HG03469 (cell line): ENCODE measurements at regions not wholly inside any gene's neighbourhood (a gene's known extent, or its start where the extent isn't known, plus 50 kb on each side); places are given as distances from the start of the nearest gene placed in this dataset.
"Not testable (repeated sequence)": the region's sequence is repeated elsewhere in the genome, so short reads cannot be mapped to it uniquely, and the experiment has no call there.

Experiments used
- ATAC-seq: cut with Tn5 transposase; IDR thresholded peaks from one replicate; pipeline ENCODE4 v1.9.1; 2021; ENCODE audit warnings: mild to moderate bottlenecking, moderate library complexity, moderate number of reproducible peaks; ENCODE audit not compliant: unreplicated experiment

DNA sequence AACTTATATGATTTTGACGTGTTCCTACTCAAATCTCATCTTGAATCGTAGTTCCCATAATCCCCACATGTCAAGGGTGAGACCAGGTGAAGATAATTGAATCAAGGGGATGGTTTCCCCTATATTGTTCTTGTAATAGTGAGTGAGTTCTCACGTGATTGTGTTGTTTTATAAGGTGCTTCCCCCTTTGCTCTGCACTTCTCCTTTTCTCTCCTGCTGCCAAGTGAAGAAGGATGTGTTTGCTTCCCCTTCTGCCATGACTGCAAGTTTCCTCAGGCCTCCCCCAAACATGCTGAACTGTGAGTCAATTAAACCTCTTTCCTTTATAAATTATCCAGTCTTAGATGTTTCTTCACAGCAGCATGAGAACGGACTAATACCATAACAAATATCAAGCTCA is 83.2 kb downstream of the MANEA start:
- no peak for ATAC-seq

DNA sequence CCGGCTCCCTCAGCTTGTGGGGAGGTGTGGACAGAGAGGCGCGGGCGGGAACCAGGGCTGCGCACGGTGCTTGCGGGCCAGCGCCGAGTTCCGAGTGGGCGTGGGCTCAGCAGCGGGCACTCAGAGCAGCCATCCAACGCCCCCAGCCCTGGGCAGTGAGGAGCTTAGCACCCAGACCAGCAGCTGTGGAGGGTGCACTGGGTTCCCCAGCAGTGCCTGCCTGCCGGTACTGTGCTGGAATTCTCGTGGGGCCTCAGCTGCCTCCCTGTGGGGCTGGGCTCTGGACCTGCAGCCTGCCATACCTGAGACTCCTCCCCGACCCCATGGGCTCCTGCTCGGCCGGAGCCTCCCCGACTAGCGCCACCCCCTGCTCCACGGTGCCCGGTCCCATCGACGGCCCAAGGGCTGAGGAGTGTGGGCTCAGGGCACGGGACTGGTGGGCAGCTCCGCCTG is 92.7 kb downstream of the MANEA start:
- ATAC-seq, result no peak

DNA sequence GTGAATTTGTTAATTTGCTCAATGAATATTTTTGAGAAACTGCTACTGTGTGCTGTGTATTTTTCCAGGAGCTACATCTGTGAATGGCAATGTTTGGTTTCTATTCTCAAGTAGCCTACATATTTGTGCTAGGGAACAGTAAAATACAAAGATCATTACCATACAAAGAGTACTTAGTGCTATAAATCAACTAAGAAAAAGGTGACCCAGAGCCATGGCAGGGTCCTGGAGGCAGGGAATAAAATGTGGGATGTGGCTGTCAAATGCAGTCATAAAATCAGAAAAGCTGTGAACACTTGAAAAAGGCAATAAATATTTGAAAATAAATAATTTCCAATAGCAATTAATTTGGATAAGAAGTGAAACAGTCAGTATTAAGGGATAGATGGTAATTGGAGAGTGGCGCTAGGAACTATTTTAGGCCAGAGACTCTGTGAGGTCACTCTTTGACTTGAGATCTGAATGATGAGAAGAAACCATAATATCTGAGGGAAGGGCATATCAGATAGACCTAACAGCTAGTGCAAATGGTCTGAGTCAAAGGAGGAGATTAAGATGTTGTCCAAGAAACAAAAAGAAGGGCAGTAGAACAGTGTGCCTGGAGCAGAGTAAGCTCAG is 98.8 kb downstream of the MANEA start:
- ATAC-seq, result no peak

DNA sequence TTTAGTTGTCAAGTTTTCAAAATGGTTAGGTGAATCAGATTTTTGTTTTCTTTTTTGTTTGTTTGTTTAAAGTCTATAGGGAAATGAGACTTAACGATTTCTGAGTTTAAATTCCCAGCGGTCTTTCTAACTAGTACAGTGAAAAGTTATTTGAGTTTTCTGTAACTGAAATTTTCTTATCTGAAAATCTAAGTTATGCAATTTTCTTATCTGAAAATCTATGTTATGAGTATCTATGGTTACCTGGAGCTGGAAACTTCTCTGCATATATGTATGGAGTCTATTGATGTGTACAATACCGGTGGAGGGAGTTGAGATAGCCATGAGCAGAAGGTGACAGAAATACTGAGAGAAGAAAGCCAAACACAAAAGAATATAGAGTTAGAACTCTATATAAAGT is 102.6 kb downstream of the MANEA start:
- no peak for ATAC-seq

DNA sequence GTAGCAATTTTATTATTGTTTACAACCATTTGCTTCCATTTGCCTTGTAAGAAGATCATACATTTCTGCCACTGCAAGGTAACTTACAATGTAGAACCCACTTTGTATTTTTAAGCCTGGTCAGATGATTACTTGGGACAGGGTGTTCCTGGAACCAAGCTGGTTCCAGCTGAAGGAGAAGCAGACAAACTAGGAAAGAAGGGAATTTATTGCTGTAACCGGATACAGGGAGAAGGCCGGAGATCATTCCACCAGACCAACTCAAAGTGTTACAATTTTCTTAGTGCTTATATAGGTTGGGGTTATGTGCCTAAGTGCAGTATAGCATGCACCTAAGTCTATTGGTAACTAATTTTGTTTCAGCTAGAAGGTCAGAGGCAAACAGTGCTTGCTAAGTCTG is 104.4 kb downstream of the MANEA start:
- ATAC-seq, result no peak

DNA sequence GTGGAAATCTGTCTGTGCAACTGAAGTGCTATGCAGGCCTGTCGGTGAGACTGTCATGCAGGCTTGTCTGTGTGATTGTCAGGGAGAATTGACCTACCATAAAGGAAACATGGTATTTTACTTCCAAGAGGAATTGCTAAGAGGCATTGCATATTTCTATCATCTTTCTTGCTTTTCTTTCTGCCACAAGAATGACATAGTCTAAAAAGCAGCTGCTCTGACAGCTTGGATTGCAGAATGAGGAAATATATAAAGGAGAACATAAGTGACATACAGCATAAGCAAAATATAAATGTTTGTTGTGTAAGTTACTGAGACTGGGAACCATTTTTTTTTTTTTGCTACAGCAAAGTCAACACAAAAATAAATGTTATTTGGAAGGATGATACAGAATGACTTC is 105.1 kb downstream of the MANEA start:
- no peak for ATAC-seq

DNA sequence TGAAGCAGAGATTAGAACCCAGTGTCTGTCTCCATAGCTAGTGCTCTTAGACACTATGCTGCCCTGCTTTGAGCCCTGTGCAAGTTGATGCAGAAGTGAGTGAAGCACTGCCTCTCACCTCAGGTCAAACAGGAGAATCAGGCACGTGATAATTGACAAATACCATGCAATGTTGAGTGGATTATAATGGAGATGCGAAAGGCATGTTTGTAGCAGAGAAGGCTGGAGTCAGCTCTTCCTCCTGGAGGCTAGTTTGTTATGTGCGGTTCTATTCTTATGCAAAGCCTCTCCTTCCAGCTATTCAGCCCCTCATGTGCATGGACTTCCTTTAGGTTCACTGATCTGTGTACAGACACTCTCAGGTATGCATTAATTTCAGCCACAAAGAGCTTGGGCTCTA is 108.5 kb downstream of the MANEA start:
- ATAC-seq, result no peak

DNA sequence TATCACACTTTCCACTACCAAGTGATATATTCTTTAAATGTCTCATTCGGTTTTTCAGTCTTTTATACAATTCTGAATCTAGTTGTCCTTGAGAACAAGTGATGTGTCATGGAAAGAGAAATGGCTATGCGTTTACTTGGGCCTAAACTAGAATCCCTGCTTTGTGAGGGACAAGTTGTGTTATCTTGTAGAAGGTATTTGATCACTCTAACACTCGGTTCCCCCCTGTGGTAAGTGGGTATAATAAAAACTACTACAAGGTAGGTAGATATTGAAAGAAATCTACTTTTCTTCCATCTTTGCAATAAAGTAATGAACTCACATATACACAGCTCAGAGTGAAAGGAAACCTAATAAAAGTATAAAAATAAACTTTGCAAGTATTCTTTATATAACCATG is 108.9 kb downstream of the MANEA start:
- no peak for ATAC-seq

DNA sequence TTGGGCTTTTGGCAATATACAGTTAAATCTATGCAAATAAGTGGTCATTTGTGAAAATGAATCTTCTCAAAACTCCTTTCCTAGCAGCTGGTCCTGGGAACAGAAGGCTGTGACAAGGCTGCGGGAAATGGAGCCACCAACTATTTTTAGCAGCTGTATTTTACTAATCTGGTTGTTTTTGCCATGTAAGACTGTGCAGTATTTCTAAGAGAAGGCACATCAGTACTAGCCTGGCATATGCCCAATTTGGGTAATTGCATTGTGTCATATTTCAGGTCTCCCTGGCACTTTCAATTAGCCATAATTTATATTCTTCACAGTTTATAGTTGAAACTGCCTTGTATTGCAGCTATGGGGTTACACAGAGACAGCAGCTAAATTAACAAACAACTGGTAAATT is 109.6 kb downstream of the MANEA start:
- ATAC-seq, result no peak

DNA sequence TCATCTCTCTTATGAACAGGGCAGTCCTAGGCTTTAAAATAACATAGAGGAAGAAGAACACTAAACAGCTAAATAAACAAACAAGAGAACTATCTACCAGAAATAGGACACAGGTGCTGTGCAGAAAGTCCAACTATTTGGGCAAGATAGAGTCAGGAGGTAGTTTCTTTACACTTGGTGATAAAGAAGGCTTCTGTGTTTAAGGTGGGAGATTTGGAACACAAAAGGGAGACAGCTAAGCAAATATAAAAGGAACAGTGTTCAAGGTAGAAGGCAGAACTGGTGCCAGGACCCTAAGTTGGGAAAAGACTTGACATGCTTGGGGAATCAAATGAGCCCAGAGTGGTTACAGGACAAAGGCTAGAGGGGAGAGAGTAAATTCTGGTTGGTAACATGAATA is 110.5 kb downstream of the MANEA start:
- no peak for ATAC-seq

DNA sequence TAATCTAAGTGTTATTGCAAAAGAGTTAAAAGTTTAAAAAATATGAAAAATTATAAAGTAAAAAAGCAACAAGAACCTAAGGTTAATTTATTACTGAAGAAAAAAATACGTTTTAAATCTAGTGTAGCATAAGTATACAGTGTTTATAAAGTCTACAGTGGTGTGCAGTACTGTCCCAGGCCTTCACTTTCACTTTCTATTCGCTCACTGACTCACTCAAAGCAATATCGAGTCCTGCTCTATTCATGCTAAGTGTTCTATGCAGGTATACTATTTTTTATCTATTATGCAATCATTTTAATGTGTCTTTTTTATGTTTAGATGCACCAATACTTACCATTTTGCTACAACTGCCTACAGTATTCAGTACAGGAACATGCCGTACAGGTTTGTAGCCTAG is 113.0 kb downstream of the MANEA start:
- peak; percentile 72 for ATAC-seq

DNA sequence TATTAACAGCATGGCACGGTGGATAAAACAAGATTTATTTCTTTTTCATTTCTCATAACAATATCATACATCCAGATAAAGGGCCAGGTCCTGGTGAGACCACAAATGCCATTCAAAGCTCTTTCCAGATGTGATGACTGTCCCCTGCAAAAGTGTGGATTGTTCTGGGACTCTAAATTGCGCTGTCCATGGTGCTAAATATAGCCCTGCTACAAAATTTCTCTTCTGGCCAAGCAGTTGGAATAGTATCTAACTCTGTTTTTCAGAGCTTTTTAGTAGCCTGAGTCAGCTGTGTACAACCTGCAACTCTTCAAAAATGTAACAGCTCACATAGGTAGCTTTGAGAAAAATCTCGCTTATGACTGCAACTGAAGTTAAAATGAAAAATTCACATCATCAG is 115.8 kb downstream of the MANEA start:
- ATAC-seq, result no peak

DNA sequence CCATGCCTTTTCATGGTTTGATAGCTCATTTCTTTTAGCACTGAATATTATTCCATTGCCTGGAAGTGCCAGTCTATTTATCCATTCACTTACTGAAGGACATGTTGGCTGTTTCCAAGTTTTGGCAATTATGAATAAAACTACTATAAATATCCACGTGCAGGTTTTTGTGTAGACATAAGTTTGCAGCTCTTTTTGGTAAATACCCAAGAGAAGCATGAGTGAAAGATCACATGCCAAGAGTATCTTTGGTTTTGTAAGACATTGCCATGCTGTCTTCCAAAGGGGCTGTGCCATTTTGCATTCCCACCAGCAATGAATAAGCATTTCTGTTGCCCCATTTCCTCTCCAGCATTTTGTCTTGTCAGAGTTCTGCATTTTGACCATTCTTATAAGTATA is 120.9 kb downstream of the MANEA start:
- no peak for ATAC-seq

DNA sequence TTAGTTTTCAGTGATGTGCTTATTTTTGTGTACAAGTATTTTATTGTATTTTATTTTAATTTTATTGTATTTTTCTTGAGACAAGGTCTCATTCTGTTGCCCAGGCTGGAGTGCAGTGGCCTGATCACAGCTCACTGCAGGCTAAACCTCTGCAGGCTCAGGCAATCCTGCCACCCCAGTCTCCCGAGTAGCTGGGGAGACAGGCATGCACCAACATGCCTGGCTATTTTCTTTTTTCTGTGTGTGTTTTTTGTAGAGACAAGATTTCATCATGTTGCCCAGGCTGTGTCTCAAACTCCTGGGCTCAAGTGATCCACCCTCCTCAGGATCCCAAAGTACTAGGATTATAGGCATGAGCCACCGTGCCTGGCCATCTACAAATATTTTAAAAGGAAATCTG is 146.3 kb downstream of the MANEA start:
- ATAC-seq, result no peak

DNA sequence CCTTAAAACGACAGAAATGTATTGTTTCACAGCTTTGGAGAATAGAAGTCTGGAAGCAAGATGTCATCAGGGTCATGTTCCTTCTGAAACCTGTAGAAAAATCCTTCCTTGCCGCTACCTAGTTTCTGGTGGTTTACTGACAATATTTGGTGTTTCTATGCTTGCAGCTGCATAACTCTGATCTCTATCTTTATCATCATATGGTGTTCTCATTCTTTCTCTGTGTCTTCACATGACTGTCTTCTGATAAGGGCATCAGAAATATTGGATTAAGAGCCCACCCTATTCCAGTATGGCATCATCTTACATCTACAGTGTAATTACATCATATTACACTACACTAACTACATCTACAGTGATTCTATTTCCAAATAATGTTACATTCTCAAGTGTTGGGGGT is 148.0 kb downstream of the MANEA start:
- ATAC-seq, result no peak

DNA sequence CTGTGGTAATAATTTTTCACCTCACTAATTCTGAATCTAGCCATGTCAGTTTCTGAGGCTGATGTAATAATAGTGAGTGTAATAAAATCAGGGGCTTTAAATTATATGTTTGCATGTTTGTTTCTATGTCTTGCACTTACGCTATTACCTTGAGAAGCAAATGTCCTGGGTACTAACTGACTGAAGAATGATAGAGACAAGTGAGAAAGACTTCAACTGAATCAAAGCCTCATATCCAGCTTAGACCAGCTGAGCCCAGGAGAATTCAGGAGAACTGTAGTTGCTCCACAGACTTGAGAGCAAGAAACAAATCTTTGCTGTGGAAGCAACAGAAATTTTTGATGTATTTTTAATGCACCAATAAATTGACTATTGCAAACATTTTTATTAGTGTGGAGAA is 162.8 kb downstream of the MANEA start:
- no peak for ATAC-seq

DNA sequence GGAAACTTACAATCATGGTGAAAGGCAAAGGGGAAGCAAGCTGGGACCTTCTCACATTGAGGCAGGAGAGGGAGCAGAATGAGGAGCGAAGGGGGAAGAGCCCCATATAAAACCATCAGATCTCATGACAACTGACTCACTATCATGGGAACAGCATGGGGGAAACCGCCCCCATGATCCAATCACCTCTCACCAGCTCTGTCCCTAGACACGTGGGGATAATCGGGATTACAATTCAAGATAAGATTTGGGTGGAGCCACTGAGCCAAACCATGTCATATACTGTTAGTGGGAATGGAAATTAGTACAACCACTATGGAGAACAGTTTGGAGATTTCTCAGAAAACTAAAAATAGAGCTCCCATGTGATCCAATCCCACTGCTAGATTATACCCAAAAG is 163.7 kb downstream of the MANEA start:
- ATAC-seq, result no peak

DNA sequence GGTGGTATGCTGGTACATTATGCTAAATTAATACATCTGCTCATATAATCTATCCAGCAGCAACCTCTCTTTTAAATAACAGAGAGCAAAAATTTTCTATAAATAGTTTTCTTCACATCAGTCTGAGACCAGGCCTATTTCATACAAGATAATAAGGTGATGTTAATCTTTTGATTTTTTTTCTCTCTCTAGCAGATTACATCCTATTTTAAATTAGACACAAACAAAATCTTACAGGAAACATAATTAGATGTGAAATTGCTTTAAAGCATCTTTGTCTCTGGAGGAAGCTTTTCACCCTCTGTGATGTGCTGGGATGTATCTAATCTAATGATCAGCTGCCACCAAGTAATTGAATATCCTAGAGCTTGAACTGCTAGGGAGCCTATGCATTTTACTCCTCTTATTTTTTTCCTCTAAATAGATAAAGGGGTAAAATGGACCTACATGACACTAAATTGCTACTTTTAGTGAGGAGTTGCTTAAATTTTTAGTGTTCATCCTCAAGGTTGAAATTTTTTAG is 165.5 kb downstream of the MANEA start:
- no peak for ATAC-seq

DNA sequence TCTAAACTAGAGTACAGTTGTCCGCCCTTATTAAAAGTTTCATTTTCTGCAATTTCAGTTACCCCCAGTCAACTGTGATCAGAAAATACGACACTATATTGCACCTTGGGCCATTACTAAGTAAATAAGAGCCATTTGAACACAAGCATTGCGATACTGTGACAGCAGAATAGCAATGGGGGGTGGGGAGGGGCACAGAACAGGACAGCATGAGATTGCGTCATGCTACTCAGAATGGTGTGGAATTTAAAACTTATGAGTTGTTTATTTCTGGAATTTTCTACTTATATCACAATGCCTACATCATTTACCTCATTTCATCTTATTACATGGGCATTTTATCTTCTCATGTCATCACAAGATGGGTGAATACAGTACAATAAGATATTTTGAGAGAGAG is 166.3 kb downstream of the MANEA start:
- ATAC-seq, result no peak

DNA sequence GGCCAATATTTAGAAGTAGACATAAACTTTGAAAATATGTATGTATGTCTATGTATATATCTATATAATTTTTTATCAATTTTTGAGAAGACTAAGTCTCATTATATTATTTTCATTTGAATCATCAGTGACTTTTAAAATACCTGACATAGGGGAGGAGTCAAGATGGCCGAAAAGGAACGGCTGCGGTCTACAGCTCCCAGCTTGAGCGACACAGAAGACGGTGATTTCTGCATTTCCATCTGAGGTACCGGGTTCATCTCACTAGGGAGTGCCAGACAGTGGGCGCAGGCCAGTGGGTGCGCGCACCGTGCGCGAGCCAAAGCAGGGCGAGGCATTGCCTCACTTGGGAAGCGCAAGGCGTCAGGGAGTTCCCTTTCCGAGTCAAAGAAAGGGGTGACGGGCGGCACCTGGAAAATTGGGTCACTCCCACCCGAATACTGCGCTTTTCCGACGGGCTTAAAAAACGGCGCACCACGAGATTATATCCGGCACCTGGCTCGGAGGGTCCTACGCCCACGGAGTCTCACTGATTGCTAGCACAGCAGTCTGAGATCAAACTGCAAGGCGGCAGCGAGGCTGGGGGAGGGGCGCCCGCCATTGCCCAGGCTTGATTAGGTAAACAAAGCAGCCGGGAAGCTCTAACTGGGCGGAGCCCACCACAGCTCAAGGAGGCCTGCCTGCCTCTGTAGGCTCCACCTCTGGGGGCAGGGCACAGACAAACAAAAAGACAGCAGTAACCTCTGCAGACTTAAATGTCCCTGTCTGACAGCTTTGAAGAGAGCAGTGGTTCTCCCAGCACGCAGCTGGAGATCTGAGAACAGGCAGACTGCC is 181.1 kb downstream of the MANEA start:
- ATAC-seq, result not testable (repeated sequence)

DNA sequence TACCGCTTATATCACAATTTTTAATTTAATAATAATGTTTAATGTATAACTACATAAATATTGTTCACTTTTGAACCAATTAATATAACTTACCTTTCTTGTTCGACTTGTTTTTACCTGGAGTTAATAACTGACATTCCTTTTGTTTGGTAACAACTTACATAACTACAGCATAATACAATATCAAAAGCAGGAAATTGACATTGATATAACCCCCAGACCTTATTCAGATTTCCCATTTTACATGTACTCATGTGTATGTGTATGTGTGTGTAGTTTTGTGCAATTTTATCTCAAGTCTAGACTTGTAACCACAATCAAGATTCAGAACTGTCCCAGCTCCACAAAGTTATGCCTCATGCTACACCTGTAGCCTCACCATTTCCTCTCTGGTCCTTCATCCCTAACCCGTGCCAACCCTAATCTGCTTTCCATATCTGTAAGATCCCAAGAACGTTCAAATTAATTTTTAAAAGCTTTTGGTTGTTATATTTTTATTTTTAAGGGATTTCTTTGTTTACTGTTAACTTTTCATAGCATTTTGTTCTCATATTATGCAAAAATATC is 190.6 kb downstream of the MANEA start:
- ATAC-seq, result no peak

DNA sequence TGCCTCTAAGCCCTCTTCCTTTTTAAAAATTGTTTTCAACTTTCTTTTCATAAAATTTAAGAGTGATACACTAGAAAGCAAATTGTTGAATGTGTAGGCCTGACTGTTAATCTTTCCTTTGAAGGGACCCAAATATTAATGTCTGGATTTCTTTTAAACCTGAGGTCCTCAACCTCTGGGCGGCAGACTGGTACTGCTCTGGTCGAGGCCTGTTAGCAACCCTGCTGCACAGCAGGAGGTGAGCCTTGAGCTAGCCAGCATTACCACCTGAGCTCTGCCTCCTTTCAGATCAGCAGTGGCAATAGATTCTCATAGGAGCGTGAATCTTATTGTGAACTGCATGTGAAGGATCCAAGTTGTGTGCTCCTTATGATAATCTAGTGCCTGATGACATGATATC is 191.2 kb downstream of the MANEA start:
- no peak for ATAC-seq
